ENCODE measurements at regions not wholly inside any gene's neighbourhood (a gene's known extent, or its start where the extent isn't known, plus 50 kb on each side); places are given as distances from the start of the nearest gene placed in this dataset.

DNA sequence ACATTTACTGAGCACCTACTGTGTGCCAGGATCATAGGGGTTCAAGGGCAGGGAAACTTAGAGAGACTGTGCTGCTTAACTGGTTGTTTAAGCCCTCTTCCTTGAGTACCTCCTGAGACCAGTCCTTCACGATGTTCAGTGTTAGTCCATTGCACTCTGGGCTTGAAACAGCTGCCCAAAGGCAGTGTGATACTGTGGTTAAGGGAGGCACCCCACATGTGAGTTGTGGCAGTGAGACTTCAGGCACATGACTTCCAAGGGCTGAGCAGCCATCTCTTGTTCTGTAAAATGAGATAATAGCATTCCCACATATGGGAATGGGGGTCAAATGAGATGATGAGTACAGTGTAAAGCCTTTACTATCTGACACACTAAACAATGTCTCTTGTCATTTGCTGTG is 75.1 kb downstream of the LINGO1 start:
- H3K4me1 Mint-ChIP-seq (ENCODE audit: low read depth, unreplicated experiment), result peaks cover 49% of the 10 kb centered on the region
- H3K36me3 Mint-ChIP-seq (ENCODE audit: unreplicated experiment), result no peaks in the 10 kb centered on the region
- peaks cover 6% of the 10 kb centered on the region for H3K9me3 Mint-ChIP-seq (ENCODE audit: unreplicated experiment)
- TF ChIP-seq, protein P1, sequence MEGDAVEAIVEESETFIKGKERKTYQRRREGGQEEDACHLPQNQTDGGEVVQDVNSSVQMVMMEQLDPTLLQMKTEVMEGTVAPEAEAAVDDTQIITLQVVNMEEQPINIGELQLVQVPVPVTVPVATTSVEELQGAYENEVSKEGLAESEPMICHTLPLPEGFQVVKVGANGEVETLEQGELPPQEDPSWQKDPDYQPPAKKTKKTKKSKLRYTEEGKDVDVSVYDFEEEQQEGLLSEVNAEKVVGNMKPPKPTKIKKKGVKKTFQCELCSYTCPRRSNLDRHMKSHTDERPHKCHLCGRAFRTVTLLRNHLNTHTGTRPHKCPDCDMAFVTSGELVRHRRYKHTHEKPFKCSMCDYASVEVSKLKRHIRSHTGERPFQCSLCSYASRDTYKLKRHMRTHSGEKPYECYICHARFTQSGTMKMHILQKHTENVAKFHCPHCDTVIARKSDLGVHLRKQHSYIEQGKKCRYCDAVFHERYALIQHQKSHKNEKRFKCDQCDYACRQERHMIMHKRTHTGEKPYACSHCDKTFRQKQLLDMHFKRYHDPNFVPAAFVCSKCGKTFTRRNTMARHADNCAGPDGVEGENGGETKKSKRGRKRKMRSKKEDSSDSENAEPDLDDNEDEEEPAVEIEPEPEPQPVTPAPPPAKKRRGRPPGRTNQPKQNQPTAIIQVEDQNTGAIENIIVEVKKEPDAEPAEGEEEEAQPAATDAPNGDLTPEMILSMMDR (IDR thresholded peaks at IDR 0.05; ENCODE audit: partially characterized antibody, unreplicated experiment), result no peak
- DNase-seq, result no peak
- peak overlapping the region; percentile 50 for H3K27ac Mint-ChIP-seq (ENCODE audit: unreplicated experiment)
- peaks cover 15% of the 10 kb centered on the region for H3K27me3 Mint-ChIP-seq (ENCODE audit: unreplicated experiment)
- no peak overlapping the region for H3K4me3 Mint-ChIP-seq (ENCODE audit: unreplicated experiment)

DNA sequence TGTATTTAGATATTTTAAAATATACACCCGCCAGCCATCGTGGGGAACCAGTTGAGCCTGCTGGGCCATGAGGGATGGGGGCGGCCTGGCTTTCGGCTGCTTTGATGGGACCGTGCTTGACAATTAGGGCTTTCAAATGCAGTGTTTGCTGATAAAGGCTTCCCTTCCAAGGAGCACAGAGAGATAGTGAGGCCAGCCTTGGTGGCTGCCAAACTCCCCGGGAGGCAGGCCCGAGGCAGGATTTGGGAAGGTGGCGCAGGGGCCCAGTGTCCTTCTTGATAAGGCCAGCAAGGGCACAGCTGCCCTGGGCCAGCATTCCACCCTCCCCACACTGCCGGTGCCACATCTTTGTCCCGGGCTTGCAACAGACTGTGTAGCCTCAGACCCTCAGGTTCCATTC is 75.6 kb downstream of the LINGO1 start:
- Mint-ChIP-seq H3K27ac (ENCODE audit: unreplicated experiment) (no peak overlapping the region), H3K27me3 (ENCODE audit: unreplicated experiment) (peaks cover 15% of the 10 kb centered on the region), H3K36me3 (ENCODE audit: unreplicated experiment) (no peaks in the 10 kb centered on the region), H3K4me1 (ENCODE audit: low read depth, unreplicated experiment) (peaks cover 53% of the 10 kb centered on the region), H3K9me3 (ENCODE audit: unreplicated experiment) (peaks cover 6% of the 10 kb centered on the region), H3K4me3 (ENCODE audit: unreplicated experiment) (no peak overlapping the region)
- TF ChIP-seq, protein P1 (IDR thresholded peaks at IDR 0.05; ENCODE audit: partially characterized antibody, unreplicated experiment), result no peak
- DNase-seq, result no peak

DNA sequence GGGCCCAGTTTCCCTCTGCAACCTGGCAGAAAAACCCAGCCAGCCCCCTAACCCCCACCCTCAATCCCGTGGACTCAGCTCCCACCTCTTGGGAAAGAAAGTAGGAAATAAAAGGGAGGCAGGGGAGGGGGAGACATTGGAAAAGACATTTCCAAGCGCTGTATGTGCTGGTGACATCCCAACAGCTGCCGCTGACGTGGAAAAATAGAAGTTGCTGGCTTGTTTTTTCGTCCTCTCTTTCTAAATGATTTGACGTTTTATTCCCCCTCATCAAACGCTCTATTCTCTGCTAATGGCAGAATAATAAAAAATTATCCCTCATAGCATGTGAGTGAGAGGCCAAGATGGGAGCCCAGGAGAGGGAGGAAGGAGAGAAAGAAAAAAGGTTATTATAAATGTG is 76.1 kb downstream of the LINGO1 start:
- no peak for DNase-seq
- peaks cover 15% of the 10 kb centered on the region for H3K27me3 Mint-ChIP-seq (ENCODE audit: unreplicated experiment)
- H3K4me1 Mint-ChIP-seq (ENCODE audit: low read depth, unreplicated experiment), result peaks cover 55% of the 10 kb centered on the region
- H3K36me3 Mint-ChIP-seq (ENCODE audit: unreplicated experiment), result no peaks in the 10 kb centered on the region
- peak overlapping the region; percentile 31 for H3K27ac Mint-ChIP-seq (ENCODE audit: unreplicated experiment)
- H3K9me3 Mint-ChIP-seq (ENCODE audit: unreplicated experiment), result peaks cover 8% of the 10 kb centered on the region
- TF ChIP-seq, protein P1 (IDR thresholded peaks at IDR 0.05; ENCODE audit: partially characterized antibody, unreplicated experiment), result no peak
- no peak overlapping the region for H3K4me3 Mint-ChIP-seq (ENCODE audit: unreplicated experiment)

DNA sequence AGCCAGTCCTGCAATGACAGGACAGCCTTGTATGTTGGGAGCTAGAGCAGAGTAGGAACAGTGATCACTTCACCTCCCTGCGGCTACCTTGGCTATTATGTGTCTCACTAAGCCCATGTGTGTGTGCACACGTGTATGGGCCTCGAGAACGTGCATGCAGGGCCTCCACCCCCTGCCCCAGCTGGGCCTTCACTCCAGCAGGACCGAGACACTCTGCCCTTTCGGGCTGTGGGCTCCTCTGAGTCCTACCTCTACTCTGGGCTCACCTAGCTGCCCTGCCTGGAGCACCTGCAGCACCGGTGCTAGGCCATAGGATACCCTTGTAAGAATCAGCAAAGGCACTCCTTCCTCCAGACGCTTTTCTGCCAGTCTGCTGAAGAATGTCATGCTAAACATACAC is 77.5 kb downstream of the LINGO1 start:
- DNase-seq, result no peak
- no peaks in the 10 kb centered on the region for H3K36me3 Mint-ChIP-seq (ENCODE audit: unreplicated experiment)
- H3K27me3 Mint-ChIP-seq (ENCODE audit: unreplicated experiment), result peaks cover 11% of the 10 kb centered on the region
- H3K9me3 Mint-ChIP-seq (ENCODE audit: unreplicated experiment), result peaks cover 15% of the 10 kb centered on the region
- peaks cover 60% of the 10 kb centered on the region for H3K4me1 Mint-ChIP-seq (ENCODE audit: low read depth, unreplicated experiment)
- H3K4me3 Mint-ChIP-seq (ENCODE audit: unreplicated experiment), result no peak overlapping the region
- H3K27ac Mint-ChIP-seq (ENCODE audit: unreplicated experiment), result peak overlapping the region; percentile 76
- TF ChIP-seq, protein P1 (IDR thresholded peaks at IDR 0.05; ENCODE audit: partially characterized antibody, unreplicated experiment), result no peak

DNA sequence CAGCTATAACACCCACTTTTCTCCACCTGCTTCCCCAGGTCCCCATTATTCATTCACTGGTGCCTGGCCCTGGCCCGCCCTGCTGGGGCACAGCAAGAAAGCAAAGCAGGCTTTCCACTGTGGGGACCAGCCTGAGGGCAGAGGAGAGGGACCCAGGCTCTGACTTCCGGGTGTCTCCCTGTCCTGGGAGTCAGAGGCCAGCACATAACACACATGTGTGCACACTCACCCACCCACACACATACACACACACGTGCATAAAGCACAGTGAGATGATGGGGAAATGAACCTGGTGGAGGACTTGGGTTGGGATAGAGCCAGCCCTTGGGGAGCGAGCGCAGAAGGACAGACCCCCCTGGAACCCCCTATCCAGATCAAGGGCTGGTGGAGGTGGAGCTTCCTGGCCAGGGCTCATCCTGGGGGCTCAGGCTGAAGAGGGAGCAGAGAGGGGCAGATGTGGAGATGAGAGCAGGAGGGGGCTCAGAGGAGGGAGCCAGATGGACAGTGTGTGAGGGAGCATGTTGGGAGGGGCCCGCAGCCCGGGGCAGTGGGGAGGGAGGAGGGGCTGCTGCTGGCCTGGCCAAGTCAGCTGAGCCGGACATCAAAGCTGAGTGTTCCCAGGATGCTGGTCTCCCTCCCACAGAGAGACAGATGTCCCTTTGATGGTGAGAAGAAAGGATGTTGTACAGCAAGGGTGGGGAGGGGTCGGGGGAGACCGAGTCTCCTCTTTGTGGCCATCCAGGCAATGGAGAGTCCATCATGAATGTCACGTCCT is 78.2 kb downstream of the LINGO1 start:
- peaks cover 15% of the 10 kb centered on the region for H3K9me3 Mint-ChIP-seq (ENCODE audit: unreplicated experiment)
- H3K27ac Mint-ChIP-seq (ENCODE audit: unreplicated experiment), result peak overlapping the region; percentile 76
- H3K27me3 Mint-ChIP-seq (ENCODE audit: unreplicated experiment), result peaks cover 11% of the 10 kb centered on the region
- DNase-seq, result peak; percentile 74
- H3K4me1 Mint-ChIP-seq (ENCODE audit: low read depth, unreplicated experiment), result peaks cover 60% of the 10 kb centered on the region
- no peaks in the 10 kb centered on the region for H3K36me3 Mint-ChIP-seq (ENCODE audit: unreplicated experiment)
- TF ChIP-seq, protein P1 (IDR thresholded peaks at IDR 0.05; ENCODE audit: partially characterized antibody, unreplicated experiment), result no peak
- peak overlapping the region; percentile 59 for H3K4me3 Mint-ChIP-seq (ENCODE audit: unreplicated experiment)
